SU-DHL-6 (cell line): ENCODE measurements at regions not wholly inside any gene's neighbourhood (a gene's known extent, or its start where the extent isn't known, plus 50 kb on each side); places are given as distances from the start of the nearest gene placed in this dataset.

ENCODE experiments used
- EZH2phosphoT487 ChIP-seq: fragments of 200-600 bp; sonication (generic), shearing (Covaris generic); conservative IDR thresholded peaks from 2 replicates; pipeline ENCODE4 v1.6.1; 2018; ENCODE audit warnings: mild to moderate bottlenecking, antibody characterized with exemption, low read length, moderate library complexity, mixed read lengths
- TF ChIP-seq, protein P1 (sequence below): fragments of 200-600 bp; sonication (generic); IDR thresholded peaks from one replicate; pipeline ENCODE4 v1.5.1; 2017; ENCODE audit warnings: antibody characterized with exemption, mild to moderate bottlenecking, low read length, moderate library complexity; ENCODE audit not compliant: insufficient read depth, poor library complexity, severe bottlenecking

DNA sequence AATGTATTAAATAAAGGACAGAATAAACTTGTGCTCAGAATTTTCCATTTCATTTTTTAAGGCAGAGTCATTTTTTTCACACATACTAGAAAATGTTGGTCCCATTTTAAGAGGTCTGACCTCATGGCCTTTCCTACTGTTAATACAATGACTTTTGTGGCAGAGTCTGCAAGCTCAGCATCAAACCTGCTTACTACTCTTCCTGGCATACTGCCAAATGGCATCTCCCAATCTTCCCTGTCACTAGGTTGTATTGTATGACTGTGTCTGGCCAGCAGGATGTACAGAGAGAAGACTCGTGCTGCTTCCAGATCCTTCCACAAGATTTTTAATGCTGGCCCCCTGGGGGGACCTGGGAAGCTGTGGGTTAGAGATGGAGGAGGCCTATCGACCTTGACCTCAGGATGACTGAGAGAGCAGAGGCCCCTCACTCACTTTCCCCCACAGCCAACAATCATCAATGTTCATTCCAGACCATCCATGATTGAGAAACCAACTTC is 64.7 kb downstream of the BARX1 start:
- no peak for TF ChIP-seq EZH2phosphoT487
- TF ChIP-seq, protein P1, sequence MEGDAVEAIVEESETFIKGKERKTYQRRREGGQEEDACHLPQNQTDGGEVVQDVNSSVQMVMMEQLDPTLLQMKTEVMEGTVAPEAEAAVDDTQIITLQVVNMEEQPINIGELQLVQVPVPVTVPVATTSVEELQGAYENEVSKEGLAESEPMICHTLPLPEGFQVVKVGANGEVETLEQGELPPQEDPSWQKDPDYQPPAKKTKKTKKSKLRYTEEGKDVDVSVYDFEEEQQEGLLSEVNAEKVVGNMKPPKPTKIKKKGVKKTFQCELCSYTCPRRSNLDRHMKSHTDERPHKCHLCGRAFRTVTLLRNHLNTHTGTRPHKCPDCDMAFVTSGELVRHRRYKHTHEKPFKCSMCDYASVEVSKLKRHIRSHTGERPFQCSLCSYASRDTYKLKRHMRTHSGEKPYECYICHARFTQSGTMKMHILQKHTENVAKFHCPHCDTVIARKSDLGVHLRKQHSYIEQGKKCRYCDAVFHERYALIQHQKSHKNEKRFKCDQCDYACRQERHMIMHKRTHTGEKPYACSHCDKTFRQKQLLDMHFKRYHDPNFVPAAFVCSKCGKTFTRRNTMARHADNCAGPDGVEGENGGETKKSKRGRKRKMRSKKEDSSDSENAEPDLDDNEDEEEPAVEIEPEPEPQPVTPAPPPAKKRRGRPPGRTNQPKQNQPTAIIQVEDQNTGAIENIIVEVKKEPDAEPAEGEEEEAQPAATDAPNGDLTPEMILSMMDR: no peak
